ENCODE measurements at regions not wholly inside any gene's neighbourhood (a gene's known extent, or its start where the extent isn't known, plus 50 kb on each side); places are given as distances from the start of the nearest gene placed in this dataset.

GRCh38 chr9:75238311-75238976 is 150.1 kb downstream of the OSTF1 start:
- ATAC-seq = peak; percentile 99
- no peak overlapping the region for H3K4me3 Mint-ChIP-seq

GRCh38 chr9:75239176-75239575 is 150.9 kb downstream of the OSTF1 start:
- H3F3A ChIP-seq (replicated peaks; ENCODE audit: low read depth) = no peaks in the 10 kb centered on the region
- H3K4me1 ChIP-seq (ENCODE audit: insufficient read depth) = no peaks in the 10 kb centered on the region
- H3K4me1 Mint-ChIP-seq = no peaks in the 10 kb centered on the region
- H3K27me3 Mint-ChIP-seq (ENCODE audit: insufficient read depth, low read depth, poor library complexity) = no peaks in the 10 kb centered on the region
- no peak overlapping the region for H3K27ac Mint-ChIP-seq
- H3K36me3 Mint-ChIP-seq (ENCODE audit: low read depth) = peaks cover 11% of the 10 kb centered on the region
- H3K27me3 ChIP-seq (ENCODE audit: insufficient read depth) = no peaks in the 10 kb centered on the region
- no peaks in the 10 kb centered on the region for H3K9me2 ChIP-seq (ENCODE audit: insufficient read depth)
- DNase-seq (ENCODE audit: low spot score) (peak; percentile 35), ATAC-seq (no peak)
- no peaks in the 10 kb centered on the region for H3K79me2 ChIP-seq (replicated peaks; ENCODE audit: insufficient read depth)
- H3K4me2 ChIP-seq = no peak overlapping the region
- no peak overlapping the region for H3K27ac ChIP-seq (ENCODE audit: low read depth)
- H4K20me1 ChIP-seq (replicated peaks; ENCODE audit: insufficient read depth) = no peaks in the 10 kb centered on the region
- H3K4me3 Mint-ChIP-seq = no peak overlapping the region
- peaks cover 28% of the 10 kb centered on the region for H3K9me3 Mint-ChIP-seq
- H2AFZ ChIP-seq = no peak overlapping the region
- no peak overlapping the region for H3K4me3 ChIP-seq
- H3K36me3 ChIP-seq (ENCODE audit: insufficient read depth) = peaks cover 6% of the 10 kb centered on the region; the same call in 1 of the 2 replicates
- TF ChIP-seq EZH2 (IDR thresholded peaks at IDR 0.05; ENCODE audit: low read depth, unreplicated experiment) (no peak), CREB1 (CRISPR knock-in tag; IDR thresholded peaks at IDR 0.05; ENCODE audit: low read depth) (no peak), ETS1 (IDR thresholded peaks at IDR 0.05) (no peak), STAT1 (IDR thresholded peaks at IDR 0.05; ENCODE audit: unreplicated experiment) (no peak), POLR2AphosphoS5 (IDR thresholded peaks at IDR 0.05; ENCODE audit: low read depth) (no peak), ZNF114 (CRISPR knock-in tag; IDR thresholded peaks at IDR 0.05) (no peak), NANOG (IDR thresholded peaks at IDR 0.05; ENCODE audit: borderline replicate concordance) (no peak), JUNB (IDR thresholded peaks at IDR 0.05; ENCODE audit: unreplicated experiment) (no peak), REST (IDR thresholded peaks at IDR 0.05; ENCODE audit: unreplicated experiment) (no peak), EZH2phosphoT487 (IDR thresholded peaks at IDR 0.05; ENCODE audit: unreplicated experiment) (no peak), ZNF331 (CRISPR knock-in tag; IDR thresholded peaks at IDR 0.05; ENCODE audit: low read depth) (no peak)

More at GRCh38 chr9:75238311-75238976, 150.1 kb downstream of the OSTF1 start:
- Histone ChIP-seq H2AFZ (no peak overlapping the region; the same call in 1 of the 2 replicates), H3K4me3 (no peak overlapping the region), H3K4me1 (ENCODE audit: insufficient read depth) (no peaks in the 10 kb centered on the region), H3K4me2 (no peak overlapping the region), H3K27ac (ENCODE audit: low read depth) (no peak overlapping the region), H4K20me1 (replicated peaks; ENCODE audit: insufficient read depth) (no peaks in the 10 kb centered on the region), H3K36me3 (ENCODE audit: insufficient read depth) (peaks cover 6% of the 10 kb centered on the region; the same call in 1 of the 2 replicates), H3F3A (replicated peaks; ENCODE audit: low read depth) (no peaks in the 10 kb centered on the region), H3K79me2 (replicated peaks; ENCODE audit: insufficient read depth) (no peaks in the 10 kb centered on the region), H3K9me2 (ENCODE audit: insufficient read depth) (no peaks in the 10 kb centered on the region), H3K27me3 (ENCODE audit: insufficient read depth) (no peaks in the 10 kb centered on the region)
- Mint-ChIP-seq H3K27me3 (ENCODE audit: insufficient read depth, low read depth, poor library complexity) (no peaks in the 10 kb centered on the region), H3K27ac (no peak overlapping the region), H3K4me1 (no peaks in the 10 kb centered on the region), H3K9me3 (peaks cover 30% of the 10 kb centered on the region), H3K36me3 (ENCODE audit: low read depth) (peaks cover 11% of the 10 kb centered on the region)
- TF ChIP-seq NANOG (IDR thresholded peaks at IDR 0.05; ENCODE audit: borderline replicate concordance) (no peak), CTCF (conservative IDR thresholded peaks at IDR 0.05; ENCODE audit: low read depth in 2 of 2) (peak; percentile 65 to 70)
- peak; percentile 87 for DNase-seq (ENCODE audit: low spot score)
